AG08396 (cell line): ENCODE measurements at regions not wholly inside any gene's neighbourhood (a gene's known extent, or its start where the extent isn't known, plus 50 kb on each side); places are given as distances from the start of the nearest gene placed in this dataset.
"Not testable (repeated sequence)": the region's sequence is repeated elsewhere in the genome, so short reads cannot be mapped to it uniquely, and the experiment has no call there.

ENCODE experiments used
- DNase-seq: peaks from one replicate; pipeline ENCODE4 v3.0.0; 2012; ENCODE audit warnings: low spot score, mixed read lengths

DNA sequence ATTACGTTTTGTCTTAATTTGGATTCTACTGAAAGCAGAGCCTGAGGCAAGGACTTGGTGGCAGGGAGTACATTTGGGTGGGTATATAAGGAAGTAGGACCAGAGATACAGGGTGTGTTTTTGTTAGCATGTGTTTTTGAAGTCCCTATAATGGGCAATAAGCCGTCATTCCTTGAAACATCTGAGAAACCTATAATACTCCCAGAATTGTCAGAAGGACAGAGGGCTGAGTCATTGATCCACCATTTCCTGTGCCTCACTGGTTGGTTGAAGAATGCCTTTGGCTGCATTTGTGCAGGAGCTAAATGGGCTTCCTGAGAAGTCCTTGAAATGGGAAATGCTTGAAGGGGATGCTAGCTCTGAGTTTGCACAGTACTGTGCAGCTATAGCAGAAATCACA lies 281.8 kb upstream of the ZEB2 start:
- peak; percentile 27 for DNase-seq

DNA sequence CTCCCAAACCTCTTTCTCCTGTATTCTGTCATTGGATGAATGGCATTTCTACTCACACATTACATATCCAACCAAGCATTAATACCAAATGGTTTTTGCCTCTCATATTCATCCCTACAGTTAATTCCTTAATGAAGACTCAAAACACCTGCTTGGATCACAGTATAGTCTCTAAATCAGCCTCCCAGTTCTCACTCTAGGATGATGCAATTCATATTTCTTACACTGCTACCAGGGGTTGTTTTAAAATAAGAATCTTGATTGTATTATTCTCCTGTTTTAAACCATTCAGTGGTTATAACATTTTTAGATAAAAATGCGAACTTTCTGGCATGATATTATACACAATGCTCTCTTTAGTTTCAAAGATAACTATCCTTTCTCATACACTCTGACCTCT lies 281.4 kb upstream of the ZEB2 start:
- no peak for DNase-seq

DNA sequence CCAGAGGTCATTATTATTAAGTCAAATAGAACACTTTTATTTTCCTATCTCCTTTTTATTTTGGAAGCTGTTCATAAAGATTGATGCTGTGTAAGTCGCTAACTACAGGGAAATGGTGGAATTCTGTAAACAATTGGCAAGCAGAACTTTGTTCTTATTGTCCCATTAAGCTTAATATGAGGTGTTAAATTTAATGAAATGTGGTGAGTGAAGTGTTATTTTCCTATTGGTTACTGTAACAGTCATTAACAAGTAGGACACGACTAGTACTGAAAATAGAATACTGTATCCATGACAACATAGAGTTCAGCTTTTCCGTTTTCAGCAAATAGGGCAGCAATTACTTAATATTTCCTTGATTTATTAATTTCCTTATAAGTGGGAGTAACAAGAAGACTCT lies 279.1 kb upstream of the ZEB2 start:
- DNase-seq, result no peak

DNA sequence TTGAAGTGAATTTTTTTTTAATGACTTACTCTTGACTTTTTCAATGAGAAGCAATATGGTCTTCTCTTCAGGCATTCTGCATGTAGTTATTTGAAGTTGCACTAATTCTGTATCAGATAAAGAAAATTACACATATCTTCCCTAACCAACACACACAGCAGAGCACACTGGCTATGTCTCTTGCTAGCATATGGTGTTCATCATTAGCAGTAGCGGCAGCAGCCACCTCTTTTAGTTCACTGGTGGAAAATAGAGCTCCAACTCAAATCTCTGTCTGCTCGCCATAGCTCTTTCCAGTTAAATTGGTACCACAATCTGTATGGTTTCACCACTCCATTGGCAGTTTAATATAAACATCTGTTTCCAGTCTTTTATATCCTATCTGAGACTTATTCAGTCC lies 278.1 kb upstream of the ZEB2 start:
- no peak for DNase-seq

- no peak for DNase-seq
These were observed 277.0 kb upstream of the ZEB2 start for GRCh38 chr2:144796936-144797335.

GRCh38 chr2:144796164-144796563 lies 276.2 kb upstream of the ZEB2 start:
- no peak for DNase-seq

DNA sequence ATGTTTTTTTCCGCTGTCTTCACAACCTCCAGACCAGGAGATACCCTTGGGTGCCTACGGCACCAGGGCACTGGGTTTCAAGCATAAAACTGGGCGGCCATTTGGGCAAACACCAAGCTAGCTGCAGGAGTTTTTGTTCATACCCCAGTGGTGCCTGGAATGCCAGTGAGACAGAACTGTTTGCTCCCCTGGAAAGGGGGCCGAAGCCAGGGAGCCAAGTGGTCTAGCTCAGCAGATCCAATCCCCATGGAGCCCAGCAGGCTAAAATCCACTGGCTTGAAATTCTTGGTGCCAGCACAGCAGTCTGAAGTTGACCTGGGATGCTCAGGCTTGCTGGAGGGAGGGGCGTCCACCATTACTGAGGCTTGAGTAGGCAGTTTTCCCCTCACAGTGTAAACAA lies 265.3 kb upstream of the ZEB2 start:
- DNase-seq, result no peak

GRCh38 chr2:144780983-144781382 lies 261.1 kb upstream of the ZEB2 start:
- DNase-seq, result no peak

- no peak for DNase-seq
These were observed 256.8 kb upstream of the ZEB2 start for GRCh38 chr2:144776766-144777165.

DNA sequence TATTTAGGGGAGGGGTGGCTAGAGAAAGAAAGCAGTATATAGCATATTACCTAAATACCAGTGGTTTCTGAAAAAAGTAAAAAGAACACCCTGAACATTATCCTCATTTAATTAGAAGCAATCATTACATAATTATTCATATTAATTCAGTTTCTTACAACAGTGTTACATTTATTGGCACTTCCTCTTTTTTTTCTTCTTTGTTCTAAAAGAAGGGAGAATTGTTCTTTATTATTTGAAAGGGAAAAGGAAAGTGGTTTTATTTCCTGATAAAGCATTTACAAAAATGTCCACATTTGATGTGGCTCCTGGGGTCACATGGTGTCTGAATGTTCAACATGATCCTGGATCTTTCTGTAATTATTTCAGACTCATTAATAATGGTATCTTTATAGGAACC lies 254.9 kb upstream of the ZEB2 start:
- no peak for DNase-seq

GRCh38 chr2:144771348-144771747 lies 251.4 kb upstream of the ZEB2 start:
- no peak for DNase-seq

GRCh38 chr2:144770616-144771230 lies 250.8 kb upstream of the ZEB2 start:
- DNase-seq, result no peak

GRCh38 chr2:144760939-144761338 lies 241.0 kb upstream of the ZEB2 start:
- DNase-seq, result not testable (repeated sequence)

GRCh38 chr2:144759746-144760145 lies 239.8 kb upstream of the ZEB2 start:
- no peak for DNase-seq

- not testable (repeated sequence) for DNase-seq
These were observed 238.3 kb upstream of the ZEB2 start for GRCh38 chr2:144758196-144758595.

DNA sequence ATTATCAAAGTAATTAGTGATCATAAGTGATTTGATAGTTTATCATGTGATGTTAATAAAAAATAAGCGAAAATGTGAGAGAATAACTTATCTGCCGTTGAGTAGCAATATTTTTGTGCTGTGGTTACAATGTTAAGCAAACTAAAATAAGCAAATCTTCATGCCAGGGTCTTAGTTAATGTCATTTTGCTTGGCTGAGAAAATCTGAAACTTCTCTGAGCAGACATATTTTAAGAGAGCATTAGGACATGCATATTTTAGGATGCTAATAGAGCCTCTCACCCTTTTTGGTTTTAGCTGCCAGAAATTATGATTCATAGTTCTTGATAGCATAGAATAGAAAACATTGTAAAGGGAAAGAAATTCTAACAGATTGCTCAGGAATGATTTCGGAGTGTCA lies 233.5 kb upstream of the ZEB2 start:
- DNase-seq, result no peak

- DNase-seq, result no peak
These were observed 231.4 kb upstream of the ZEB2 start for GRCh38 chr2:144751142-144751905.

- DNase-seq, result no peak
These were observed 229.3 kb upstream of the ZEB2 start for GRCh38 chr2:144749188-144749587.

GRCh38 chr2:144748443-144748842 lies 228.5 kb upstream of the ZEB2 start:
- no peak for DNase-seq

DNA sequence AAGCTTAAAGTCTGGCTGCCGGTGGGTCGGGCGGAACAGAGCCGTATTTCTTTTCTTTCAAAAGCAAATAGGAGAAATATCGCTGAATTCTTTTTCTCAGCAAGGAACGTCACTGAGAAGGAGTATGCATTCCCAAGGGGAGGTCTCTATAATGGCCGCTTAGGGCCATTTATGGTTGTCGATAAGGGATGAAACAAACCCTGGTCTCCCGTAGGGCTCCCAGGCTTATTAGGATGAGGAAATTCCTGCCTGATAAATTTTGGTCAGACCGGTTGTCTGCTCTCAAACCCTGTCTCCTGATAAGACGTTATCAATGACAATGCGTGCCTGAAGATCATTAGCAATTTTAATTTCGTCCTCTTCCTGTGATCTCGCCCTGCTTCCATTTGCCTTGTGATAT lies 227.7 kb upstream of the ZEB2 start:
- no peak for DNase-seq

- DNase-seq, result no peak
These were observed 225.5 kb upstream of the ZEB2 start for GRCh38 chr2:144745424-144745823.

- no peak for DNase-seq
These were observed 218.8 kb upstream of the ZEB2 start for GRCh38 chr2:144738749-144739148.

- DNase-seq, result no peak
These were observed 210.8 kb upstream of the ZEB2 start for GRCh38 chr2:144730711-144731110.

DNA sequence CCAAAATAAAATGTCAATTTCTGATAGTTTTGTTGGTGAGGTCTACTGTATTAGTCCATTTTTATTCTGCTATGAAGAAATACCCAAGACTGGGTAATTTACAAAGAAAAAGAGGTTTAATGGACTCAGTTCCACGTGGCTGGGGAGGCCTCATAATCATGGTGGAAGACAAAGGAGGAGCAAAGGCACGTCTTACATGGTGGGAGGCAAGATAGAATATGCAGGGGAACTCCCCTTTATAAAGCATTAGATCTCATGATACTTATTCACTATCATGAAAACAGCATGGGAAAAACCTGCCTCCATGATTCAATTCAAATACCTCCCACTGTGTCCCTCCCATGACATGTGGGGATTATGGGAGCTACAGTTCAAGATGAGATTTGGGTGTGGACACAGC lies 204.5 kb upstream of the ZEB2 start:
- not testable (repeated sequence) for DNase-seq
